Hypothalamus (tissue), 51 donors: ENCODE measurements at regions not wholly inside any gene's neighbourhood (a gene's known extent, or its start where the extent isn't known, plus 50 kb on each side); places are given as distances from the start of the nearest gene placed in this dataset.

Source experiments
- DNase-seq, 51 donors: peaks; one replicate each; lab custom pipeline; 2025; lab: John Stamatoyannopoulos, UW

DNA sequence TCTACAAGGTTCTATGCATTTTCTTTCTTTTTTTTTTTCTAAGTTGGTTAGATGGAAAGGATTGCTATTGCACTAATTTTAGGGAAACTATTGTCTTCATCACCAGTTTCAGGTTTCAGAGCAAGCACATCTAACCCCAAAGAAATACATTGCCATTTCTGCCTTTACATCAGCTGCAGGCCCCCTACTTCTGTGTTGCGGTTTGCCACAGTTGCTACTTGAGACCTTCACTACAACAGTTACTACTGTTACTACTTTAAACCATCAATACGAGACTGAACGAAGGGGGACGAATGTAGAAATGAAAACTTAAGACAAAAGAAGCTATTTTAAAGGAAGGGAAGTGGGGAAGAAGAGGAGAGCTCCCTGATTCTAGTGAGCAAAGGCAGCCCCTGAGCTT, 256.7 kb upstream of the LCORL start:
- DNase-seq: no peak

DNA sequence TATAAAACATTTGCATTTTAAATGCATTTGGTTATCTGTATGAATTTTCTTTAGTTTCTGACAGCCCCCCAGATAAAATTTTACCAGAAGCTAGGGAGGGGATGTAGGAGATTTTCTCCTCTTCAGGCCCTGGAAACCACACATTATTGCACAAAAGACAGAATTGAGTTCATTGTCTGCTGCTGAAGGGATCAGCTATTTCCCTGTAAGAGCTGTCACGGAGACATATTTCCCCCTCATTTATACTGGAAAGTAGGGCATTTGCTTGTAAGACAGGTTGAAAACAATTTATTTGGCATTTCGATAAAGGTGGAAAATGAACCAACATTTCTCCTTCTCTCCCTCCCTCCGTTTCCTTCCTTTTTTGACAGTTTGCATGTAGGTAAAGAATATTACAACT, 241.3 kb upstream of the LCORL start:
- DNase-seq: no peak

DNA sequence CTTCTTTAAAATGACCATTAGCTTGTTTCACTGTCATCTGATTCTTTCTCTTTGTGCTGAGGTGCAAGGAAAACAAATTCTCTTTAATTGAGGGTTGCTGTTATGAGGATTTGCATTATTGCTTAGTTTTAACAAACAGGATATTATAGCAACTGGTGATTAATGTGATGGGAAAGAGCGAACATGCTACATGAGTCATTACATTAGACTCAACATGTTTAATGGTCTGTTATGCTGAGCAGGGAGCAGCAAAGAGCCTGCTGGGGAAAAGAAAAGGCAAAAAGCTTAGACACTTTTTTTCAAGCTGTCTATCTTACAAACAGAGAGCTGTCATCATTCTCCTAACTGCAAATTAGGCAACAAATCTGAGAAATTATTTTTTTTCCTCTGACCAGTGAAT, 230.5 kb upstream of the LCORL start:
- no peak for DNase-seq

DNA sequence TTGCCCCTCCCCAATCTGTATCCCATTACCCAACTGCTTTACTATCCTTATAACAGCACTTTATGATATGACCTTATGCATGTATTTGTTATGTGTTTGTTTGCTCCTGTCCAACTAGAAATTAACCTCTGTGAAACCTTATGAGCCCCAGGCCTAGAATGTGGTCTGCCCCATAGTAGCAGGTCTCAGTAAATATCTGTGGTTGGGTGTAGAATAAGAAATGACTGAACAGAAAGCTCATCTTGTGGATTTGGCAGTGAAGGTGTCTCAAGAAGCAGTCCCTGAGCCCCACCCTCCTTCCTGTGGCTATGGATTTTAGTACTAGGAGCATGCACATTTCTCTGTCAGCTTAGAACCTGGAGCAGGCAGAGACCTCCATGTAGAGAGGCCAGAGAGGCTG, 229.0 kb upstream of the LCORL start:
- no peak for DNase-seq

DNA sequence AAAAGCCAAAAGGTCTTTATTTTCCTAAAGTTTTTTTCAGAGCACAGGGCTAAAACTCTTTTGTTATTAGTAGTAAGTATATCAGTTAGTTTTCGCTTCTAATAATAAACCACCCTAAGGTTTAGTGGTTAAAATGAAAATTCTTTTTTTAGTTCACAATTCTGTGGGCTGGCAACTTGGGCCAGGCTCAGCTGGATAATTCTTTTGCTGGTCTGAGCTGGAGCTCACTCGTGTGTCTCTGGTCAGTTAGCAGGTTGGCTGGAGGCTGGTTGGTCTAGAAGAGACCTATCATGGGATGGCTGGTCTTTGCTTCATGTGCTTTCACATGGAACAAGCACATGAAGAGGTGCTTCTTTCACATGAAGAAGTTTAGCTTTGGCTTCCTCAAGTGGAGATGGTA, 227.1 kb upstream of the LCORL start:
- DNase-seq: no peak

DNA sequence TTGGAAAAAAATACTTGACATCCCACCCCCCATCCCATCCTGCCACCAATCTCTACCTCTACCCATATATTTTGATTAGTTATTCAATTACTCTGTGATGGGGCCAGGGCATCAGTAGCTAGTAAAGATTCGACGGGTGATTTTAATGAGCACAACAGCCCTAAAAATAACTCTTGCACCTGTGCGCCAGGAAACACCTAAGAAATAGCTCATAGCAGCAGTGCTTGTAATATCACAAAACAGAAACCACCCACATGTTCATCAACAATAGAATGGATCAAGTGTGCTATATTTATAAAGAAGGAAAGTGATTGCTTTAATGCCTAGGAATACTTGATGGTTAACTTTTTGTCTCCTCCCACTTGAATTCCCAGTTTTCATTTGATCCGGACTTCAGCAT, 225.6 kb upstream of the LCORL start:
- no peak for DNase-seq

DNA sequence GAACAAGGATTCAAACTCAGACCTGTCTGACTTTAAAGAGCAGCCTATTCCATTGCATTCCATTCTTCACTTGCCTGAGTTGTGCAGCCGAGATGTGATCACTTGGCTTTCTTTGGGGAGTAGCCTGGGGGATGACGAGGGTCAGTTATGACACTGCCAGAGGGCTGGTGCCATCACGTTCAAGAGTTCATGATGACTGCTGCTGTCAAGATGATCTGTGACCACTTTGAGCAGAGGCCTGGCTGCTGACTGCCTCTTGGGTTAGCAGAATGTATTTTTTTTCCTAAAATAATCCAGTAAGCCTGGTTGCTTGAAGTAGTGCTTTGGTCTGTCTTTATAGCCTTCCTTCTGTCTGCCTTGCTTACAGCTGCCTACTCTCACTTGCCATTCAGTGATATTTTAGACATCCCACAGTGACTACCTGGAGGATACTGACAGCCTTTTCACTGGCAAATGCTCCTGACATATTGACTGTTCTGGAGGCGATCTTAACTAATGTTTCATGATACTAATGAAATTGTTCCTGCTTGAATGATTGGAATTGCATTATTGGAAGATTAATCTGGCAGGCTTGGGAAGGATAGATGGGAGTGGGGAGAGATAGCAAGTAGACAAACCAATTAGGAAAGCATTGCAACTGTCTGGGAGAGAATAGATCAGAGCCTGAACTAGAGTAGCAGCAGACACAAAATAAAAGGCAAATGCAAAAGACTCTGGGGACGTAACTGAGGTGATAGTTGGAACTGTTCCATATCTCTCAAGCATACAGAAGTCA, 221.6 kb upstream of the LCORL start:
- no peak for DNase-seq

DNA sequence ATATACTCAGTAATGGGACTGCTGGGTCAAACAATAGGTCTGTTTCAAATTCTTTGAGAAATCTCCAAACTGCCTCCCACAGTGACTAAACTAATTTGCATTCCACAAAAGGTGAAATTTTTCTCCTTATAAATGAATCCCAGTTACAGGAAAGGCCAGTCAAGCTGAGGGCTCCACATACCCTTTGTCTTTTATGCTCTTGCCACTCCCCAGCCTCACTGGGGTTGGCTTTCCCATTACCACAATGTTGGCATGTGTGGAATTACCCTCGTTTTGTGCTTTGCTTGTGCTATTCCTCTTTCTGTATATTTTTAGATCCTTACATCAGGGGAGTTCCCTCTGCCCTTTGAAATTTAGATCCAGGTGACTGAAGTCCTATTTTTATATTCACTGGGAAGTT, 220.2 kb upstream of the LCORL start:
- no peak for DNase-seq

DNA sequence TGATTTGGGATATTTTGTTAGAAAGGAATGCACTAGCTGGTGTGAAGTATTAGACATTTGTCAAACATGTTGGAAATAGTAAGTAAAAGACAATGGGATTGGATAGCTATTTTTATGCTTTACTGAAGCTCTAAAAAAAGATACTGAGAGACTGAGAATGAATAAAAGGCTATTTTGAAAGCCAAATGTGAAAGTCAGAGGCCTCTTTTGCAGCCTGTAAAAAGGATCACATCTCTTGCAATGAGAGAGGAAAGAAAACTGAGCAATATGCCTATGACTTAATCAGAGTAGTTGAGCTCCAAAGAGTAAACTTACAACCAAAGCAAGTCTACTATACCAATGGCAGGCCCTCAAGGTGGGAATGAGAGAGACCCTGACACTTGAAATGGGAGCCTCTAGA, 212.6 kb upstream of the LCORL start:
- DNase-seq: no peak

DNA sequence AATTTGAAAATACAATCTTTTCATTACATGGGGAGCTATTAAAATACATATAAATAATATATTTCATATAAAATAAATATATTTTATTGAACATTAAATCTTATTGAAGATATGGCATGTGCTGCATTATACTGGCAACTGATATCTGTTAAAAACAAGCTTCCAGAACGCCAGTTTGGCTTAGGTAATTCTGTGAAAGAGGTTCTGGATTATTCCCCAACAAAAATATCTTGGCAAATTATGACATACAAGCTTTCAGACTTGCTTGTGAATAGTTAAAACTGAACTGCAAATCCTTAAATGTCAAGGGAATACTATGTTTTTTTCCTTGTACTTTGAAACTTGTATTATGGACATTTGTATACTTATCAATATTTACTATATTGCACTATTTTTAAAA, 210.2 kb upstream of the LCORL start:
- no peak for DNase-seq

DNA sequence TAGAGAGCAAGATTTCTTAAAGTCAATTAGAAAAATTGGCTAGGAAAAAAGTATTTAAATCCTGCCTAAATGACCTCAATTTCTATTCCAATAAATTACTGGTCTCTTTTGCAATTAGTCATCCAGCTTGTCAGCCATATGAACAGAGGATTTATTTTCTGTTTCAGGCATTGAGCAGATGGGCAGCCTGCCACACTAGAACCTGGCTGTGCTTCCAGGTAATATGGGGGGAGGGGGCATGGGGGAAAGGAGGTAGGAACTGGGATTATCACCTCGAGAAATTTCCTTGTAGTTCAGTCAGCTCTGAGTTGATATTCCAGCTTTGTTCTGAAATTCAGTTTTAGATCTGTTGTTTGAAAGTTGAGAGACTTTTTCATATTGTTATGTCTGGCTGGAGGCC, 206.3 kb upstream of the LCORL start:
- no peak for DNase-seq

DNA sequence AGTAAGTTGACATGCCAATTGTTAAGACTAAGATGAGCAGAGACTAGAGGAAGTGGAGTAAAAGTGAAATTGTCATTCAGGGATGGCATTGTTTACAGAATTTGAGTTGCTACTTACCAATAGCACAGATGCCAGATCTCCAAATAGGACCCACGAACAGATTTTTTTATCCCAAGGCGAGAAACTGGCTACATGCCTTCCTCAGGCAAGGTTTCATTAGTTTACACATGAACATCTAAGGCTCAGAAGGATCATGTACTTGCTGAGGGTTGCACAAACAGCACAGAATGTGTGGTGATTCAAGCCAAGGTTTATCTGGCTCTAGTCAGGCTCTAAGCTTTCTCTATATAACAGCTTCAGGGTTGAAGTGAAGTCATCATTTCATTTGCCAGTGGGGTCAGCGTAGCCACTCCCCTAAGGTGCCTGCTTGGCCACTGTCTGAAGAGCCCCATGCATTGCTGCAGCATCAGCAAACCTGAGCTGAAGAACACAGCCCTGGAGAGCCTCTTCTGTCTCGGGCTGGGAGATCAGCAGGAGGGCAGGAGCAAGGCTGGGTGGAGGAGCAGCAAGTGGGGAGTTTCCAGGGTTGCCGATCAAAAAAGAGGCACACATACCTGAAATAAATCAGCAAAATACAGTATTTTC, 193.0 kb upstream of the LCORL start:
- DNase-seq: no peak

DNA sequence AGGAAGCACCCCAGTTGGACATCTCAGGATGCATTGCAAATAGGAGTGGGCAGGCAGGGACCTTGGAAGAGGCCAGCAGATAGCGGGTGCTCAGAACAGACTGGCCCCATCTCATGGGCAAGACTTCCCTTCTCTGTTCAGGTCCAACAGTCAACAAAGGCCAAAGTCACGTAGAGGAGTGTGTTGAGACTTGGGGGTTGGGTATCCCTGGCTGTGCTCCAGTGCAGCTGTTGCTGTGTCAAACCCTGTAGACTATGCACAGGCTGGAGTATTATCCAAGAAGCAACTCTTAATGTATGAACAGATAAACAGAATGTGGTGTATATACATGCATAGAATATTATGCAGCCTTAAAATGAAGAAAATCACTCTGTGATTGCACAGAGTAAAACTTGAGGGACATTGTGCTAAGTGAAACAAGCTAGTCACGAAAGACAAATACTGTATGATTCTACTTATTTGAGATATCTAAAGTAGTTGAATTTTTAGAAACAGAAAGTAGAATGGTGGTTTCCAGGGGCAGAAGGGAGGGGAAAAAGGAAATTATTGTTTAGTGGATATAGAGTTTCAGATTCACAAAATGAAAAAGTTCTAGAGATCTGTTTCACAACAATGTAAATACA, 192.1 kb upstream of the LCORL start:
- DNase-seq: no peak

DNA sequence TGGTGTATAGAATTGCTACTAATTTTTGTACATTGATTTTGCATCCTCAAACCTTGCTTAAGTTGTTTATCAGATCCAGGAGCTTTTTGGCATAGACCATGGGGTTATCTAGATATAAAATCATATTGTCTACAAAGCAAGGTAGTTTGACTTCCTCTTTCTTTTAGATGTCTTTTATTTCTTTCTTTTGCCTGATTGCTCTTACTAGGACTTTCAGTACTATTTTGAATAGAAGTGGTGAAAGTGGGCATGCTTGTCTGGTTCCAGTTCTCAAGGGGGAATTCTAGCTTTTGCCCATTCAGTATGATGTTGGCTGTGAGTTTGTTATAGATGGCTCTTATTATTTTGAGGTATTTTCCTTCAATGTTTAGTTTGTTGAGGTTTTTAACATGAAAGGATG, 187.9 kb upstream of the LCORL start:
- DNase-seq: no peak

DNA sequence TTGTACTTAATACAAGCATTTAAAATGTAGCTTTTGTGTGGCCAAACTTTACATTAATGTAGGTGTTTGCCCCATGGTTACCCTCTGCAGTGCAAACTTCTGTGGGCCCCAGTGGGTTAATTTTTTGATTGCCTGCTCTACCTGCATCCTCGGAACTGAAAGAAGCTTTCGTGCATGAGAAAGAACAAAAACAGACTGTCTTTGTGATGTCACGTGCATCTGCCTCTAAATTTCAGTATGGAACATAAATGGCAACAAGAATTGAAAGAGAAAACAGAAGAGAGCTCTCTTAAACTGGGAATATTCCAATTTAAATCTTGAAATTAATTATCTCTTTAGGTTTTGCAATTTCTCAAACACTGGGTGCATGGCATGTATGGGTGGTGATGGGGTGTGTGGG, 182.4 kb upstream of the LCORL start:
- no peak for DNase-seq

DNA sequence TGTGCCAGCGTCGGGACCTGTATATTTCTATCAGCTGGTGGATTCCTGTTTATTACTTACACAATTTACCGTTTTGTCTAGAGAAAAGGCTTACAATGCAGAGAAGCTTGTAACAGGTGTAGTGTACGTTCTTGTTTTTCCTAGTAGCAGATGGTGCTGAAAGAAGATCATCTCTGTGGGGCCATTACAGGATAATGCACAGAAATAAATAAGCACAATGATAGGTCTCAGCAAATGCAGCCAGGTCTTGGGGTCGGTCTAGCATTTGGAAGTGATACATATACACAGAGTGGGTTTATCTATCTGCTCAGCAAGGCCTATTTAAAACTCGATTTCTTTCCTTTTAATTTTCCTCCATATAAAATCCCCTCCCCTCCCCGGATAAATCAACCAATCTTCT, 180.9 kb upstream of the LCORL start:
- DNase-seq: no peak

DNA sequence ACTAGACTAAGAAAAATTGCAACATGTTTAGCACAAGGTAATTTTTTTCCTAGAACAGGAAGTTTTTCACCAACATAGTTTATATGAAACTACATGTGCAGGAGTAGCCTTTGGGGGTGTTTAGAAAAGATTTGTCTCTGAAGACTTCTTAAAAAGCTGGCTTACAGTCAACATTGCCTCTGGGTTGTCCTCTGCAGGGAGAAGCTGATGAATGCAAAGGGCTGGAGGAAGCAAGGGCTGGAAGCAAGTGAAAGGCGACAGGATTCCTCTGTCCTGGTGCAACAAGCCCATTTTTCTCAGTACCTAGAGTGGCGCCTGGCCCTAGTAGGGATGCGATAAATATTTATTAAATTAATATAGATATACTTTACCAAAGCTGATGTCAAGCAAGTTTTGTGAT, 180.3 kb upstream of the LCORL start:
- no peak for DNase-seq

DNA sequence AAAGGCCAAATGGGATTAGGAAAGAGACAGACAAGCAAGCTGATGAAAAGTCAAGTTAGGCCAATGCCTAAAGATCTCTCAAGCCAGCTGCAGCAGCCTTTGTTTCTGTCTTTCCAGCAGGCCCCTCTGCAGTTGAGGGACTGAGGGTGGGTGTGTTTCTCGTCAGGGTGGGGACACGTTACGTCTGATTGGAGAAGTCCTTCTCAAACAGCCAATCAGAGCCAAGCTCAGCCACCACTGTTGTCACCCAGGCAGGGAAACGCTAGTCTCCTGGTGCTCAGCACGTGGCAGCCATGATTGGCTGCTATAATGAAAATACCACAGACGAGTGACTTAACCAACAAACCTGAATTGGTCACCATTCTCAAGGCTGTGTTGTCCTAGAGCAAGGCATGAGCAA, 177.1 kb upstream of the LCORL start:
- no peak for DNase-seq

DNA sequence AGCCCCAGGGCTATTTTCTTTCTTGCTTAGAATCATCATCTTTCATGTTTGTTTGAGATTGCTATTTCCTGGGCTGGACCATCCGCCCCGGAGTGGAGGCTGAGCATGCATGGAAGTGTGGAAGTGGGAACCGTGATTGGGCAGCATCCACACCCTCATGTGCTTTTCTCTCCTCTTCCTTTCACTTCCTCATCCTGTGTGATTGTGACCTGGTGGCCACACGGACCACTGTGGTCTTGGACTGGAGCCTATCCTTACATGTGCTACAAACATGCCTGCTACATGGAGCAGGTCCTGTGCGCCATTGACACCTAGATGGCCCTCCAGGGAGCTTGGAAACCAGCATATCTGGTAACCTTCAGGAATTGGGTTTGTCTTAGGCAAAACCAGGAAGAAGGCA, 175.9 kb upstream of the LCORL start:
- DNase-seq: no peak

DNA sequence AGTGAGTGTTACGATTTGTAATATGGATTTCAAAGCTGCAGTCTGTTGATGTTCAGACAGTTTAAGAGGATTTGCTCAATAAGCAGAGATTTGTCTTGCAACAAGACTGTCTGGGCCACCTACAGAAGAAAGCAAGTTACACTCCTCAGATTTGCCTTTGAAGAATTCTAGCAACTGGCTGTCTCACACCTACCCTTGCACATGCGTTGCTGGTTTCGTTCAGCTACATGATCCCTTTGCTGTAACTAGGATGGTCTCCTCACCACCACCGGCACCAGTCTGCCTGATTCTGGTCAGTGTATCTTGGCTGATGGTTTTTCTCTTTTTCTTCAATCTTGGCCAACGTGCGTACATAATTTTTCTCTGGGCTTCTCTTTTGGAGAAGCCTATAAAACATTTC, 172.7 kb upstream of the LCORL start:
- DNase-seq: no peak

DNA sequence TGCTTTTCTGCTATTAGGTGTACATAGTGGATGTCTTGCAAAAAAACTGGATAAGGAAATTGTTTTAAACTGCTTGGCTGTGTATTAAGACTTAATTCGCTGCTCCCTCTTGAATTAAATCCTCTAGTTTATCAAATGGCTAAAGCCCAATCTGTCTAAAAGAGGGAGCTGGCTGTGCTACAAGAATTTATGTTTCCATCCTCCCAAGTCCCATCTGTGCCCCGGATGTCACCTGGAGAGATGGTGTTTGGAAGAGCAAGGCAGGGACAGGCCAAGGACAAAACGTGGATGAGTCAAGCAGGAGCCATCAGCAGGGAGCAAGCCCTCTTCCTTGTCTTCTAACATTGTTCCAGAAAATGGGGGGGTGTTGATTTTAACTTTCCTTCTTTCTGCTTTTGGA, 171.3 kb upstream of the LCORL start:
- no peak for DNase-seq

DNA sequence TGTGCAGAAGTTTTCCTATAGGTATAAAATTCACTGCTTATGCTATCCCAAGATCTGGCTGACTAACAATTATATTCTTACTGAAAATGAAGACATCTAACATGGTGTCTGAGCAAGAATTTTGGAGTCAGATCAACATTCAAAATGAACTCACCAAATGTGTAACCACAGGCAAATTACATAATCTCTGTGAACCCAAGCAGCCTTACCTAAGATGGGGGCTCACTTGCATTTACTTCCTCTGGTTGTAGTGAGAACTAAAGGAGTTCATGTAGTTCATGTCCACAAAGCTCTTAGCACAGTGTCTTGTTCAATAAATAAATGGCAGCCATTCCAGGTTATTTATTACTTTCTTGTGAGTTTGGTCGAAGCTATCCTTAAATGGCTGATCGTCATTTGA, 163.9 kb upstream of the LCORL start:
- no peak for DNase-seq
